ENCODE measurements at regions not wholly inside any gene's neighbourhood (a gene's known extent, or its start where the extent isn't known, plus 50 kb on each side); places are given as distances from the start of the nearest gene placed in this dataset.

GRCh38 chr14:29165431-29165830 is 398.8 kb downstream of the FOXG1 start:
- TF ChIP-seq ZNF157 (tag by site-specific recombination; IDR thresholded peaks at IDR 0.05) = no peak
- no peak for TF ChIP-seq TCF7L2 (IDR thresholded peaks at IDR 0.05; ENCODE audit: borderline replicate concordance, low read depth, low read length)
- TF ChIP-seq ZNF202 (tag by site-specific recombination; IDR thresholded peaks at IDR 0.05; ENCODE audit: borderline replicate concordance) = no peak
- TF ChIP-seq ZSCAN18 (tag by site-specific recombination; IDR thresholded peaks at IDR 0.05) = no peak
- TF ChIP-seq ZNF600 (tag by site-specific recombination; IDR thresholded peaks at IDR 0.05) = no peak
- no peak for TF ChIP-seq ZFP69B (tag by site-specific recombination; IDR thresholded peaks at IDR 0.05)
- TF ChIP-seq ZNF416 (tag by site-specific recombination; IDR thresholded peaks at IDR 0.05) = no peak
- no peak for TF ChIP-seq ZNF747 (tag by site-specific recombination; IDR thresholded peaks at IDR 0.05)
- Histone ChIP-seq H3K27ac (ENCODE audit: extremely low read depth, low read depth, low read length) (no peak overlapping the region), H3K9me3 (ENCODE audit: control insufficient read depth, insufficient read depth, low read depth, low read length) (no peaks in the 10 kb centered on the region), H3K4me1 (ENCODE audit: control insufficient read depth, insufficient read depth, low read length) (no peaks in the 10 kb centered on the region), H3K36me3 (ENCODE audit: control insufficient read depth in 2 of 2, insufficient read depth in 1 of 2, low read length in 2 of 2) (no peaks in the 10 kb centered on the region), H3K4me3 (ENCODE audit: low read depth, low read length) (no peak overlapping the region)
- CTCF ChIA-PET = interaction anchor here (0.6 to 0.9 kb wide), 2 partner anchors 50 to 187 kb away, joined by 3 read pairs; no protein-coding TSS in a partner anchor
- POLR2A ChIA-PET = no interaction called here

GRCh38 chr14:29166507-29166906 is 399.9 kb downstream of the FOXG1 start:
- POLR2A ChIA-PET = no interaction called here
- TF ChIP-seq ZFP69B (tag by site-specific recombination; IDR thresholded peaks at IDR 0.05) (no peak), ZSCAN5A (tag by site-specific recombination; IDR thresholded peaks at IDR 0.05) (no peak), ZNF248 (tag by site-specific recombination; IDR thresholded peaks at IDR 0.05) (no peak), ZNF707 (tag by site-specific recombination; IDR thresholded peaks at IDR 0.05) (no peak), GLIS1 (tag by site-specific recombination; IDR thresholded peaks at IDR 0.05) (no peak), YY2 (tag by site-specific recombination; IDR thresholded peaks at IDR 0.05) (no peak), ELK4 (IDR thresholded peaks at IDR 0.05; ENCODE audit: borderline replicate concordance, low read depth, low read length) (no peak), SALL2 (tag by site-specific recombination; IDR thresholded peaks at IDR 0.05; ENCODE audit: borderline replicate concordance) (no peak), ZBTB1 (tag by site-specific recombination; IDR thresholded peaks at IDR 0.05) (no peak), ZNF596 (tag by site-specific recombination; IDR thresholded peaks at IDR 0.05) (no peak), ZNF548 (tag by site-specific recombination; IDR thresholded peaks at IDR 0.05) (no peak), ZNF658 (tag by site-specific recombination; IDR thresholded peaks at IDR 0.05) (no peak), ZNF629 (tag by site-specific recombination; IDR thresholded peaks at IDR 0.05) (no peak)
- TF ChIP-seq, protein P1, sequence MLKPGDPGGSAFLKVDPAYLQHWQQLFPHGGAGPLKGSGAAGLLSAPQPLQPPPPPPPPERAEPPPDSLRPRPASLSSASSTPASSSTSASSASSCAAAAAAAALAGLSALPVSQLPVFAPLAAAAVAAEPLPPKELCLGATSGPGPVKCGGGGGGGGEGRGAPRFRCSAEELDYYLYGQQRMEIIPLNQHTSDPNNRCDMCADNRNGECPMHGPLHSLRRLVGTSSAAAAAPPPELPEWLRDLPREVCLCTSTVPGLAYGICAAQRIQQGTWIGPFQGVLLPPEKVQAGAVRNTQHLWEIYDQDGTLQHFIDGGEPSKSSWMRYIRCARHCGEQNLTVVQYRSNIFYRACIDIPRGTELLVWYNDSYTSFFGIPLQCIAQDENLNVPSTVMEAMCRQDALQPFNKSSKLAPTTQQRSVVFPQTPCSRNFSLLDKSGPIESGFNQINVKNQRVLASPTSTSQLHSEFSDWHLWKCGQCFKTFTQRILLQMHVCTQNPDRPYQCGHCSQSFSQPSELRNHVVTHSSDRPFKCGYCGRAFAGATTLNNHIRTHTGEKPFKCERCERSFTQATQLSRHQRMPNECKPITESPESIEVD (tag by site-specific recombination; IDR thresholded peaks at IDR 0.05) = no peak
- no peak overlapping the region for H3K4me3 ChIP-seq (ENCODE audit: low read depth, low read length)
- CTCF ChIA-PET = interaction anchor here (0.6 kb wide), 1 partner anchor 647 kb away, joined by 3 read pairs; no protein-coding TSS in a partner anchor
- no peak overlapping the region for H3K27ac ChIP-seq (ENCODE audit: extremely low read depth, low read depth, low read length)
- no peaks in the 10 kb centered on the region for H3K9me3 ChIP-seq (ENCODE audit: control insufficient read depth, insufficient read depth, low read depth, low read length)
- no peaks in the 10 kb centered on the region for H3K36me3 ChIP-seq (ENCODE audit: control insufficient read depth in 2 of 2, insufficient read depth in 1 of 2, low read length in 2 of 2)
- no peaks in the 10 kb centered on the region for H3K4me1 ChIP-seq (ENCODE audit: control insufficient read depth, insufficient read depth, low read length)
